Left lung (tissue), 4 donors: ENCODE measurements at regions not wholly inside any gene's neighbourhood (a gene's known extent, or its start where the extent isn't known, plus 50 kb on each side); places are given as distances from the start of the nearest gene placed in this dataset.

ENCODE experiments used
- ATAC-seq: fragments of 200-7000 bp; cut with Tn5 transposase; one replicate; pipeline ENCODE4 v1.9.1; 2020; ENCODE audit warnings: moderate library complexity
- DNase-seq, 4 donors: peaks; one replicate each; pipeline ENCODE4 v3.0.0-alpha.2; 2013 to 2020
- H3K27ac ChIP-seq, 2 donors: fragments of 200-600 bp; sonication (generic) in 1 of 2; one replicate each; pipeline versions ENCODE4 v1.5.0 to v1.8.0; 2020 to 2021
- H3K27me3 ChIP-seq, 2 donors: fragments of 200-600 bp; sonication (generic) in 1 of 2; one replicate each; pipeline versions ENCODE4 v1.5.0 to v1.8.0; 2020 to 2021
- H3K36me3 ChIP-seq, 2 donors: fragments of 200-600 bp; sonication (generic) in 1 of 2; one replicate each; pipeline versions ENCODE4 v1.5.0 to v1.8.0; 2020 to 2021
- H3K4me1 ChIP-seq, 2 donors: fragments of 200-600 bp; one replicate each; pipeline ENCODE4 v1.8.0; 2021
- H3K4me3 ChIP-seq, 2 donors: fragments of 200-600 bp; sonication (generic) in 1 of 2; one replicate each; pipeline versions ENCODE4 v1.5.0 to v1.8.0; 2020 to 2021; ENCODE audit warnings: mild to moderate bottlenecking in 1 of 2
- H3K9me3 ChIP-seq, 2 donors: fragments of 200-600 bp; sonication (generic) in 1 of 2; one replicate each; pipeline versions ENCODE4 v1.5.0 to v1.8.0; 2020 to 2021
- CTCF ChIP-seq, 2 donors: fragments of 200-600 bp; sonication (generic) in 1 of 2; IDR thresholded peaks; one replicate each; pipeline versions ENCODE4 v1.5.0 to v1.8.0; 2021; ENCODE audit warnings: antibody characterized with exemption in 2 of 2
- intact Hi-C, 2 donors: fragments of 100-400 bp; cut with DNase I; formaldehyde crosslinking; loops; one replicate each; pipeline versions ENCODE4 v1.11.2 to v1.14.2; 2022
- donor health status: DM: no; HTN: yes; CAD: no.
- donor health status: DM: no; HTN: no; CAD: no.

GRCh38 chr6:165821754-165822153 is 158.7 kb upstream of the PDE10A start:
- no peaks in the 10 kb centered on the region for H3K9me3 ChIP-seq
- no peak overlapping the region for H3K27ac ChIP-seq
- DNase-seq (no peak), ATAC-seq (no peak)
- H3K27me3 ChIP-seq = peaks cover 7 to 41% of the 10 kb centered on the region in 2 donors
- H3K36me3 ChIP-seq = no peaks in the 10 kb centered on the region
- H3K4me1 ChIP-seq = no peaks in the 10 kb centered on the region
- no peak for TF ChIP-seq CTCF (IDR thresholded peaks at IDR 0.05)
- H3K4me3 ChIP-seq = no peak overlapping the region
- intact Hi-C loops = no loop called here

GRCh38 chr6:165820934-165821333 is 157.9 kb upstream of the PDE10A start:
- DNase-seq (no peak), ATAC-seq (peak; percentile 56)
- H3K9me3 ChIP-seq = no peaks in the 10 kb centered on the region
- H3K4me3 ChIP-seq = no peak overlapping the region
- no peak for TF ChIP-seq CTCF (IDR thresholded peaks at IDR 0.05)
- no peaks in the 10 kb centered on the region for H3K36me3 ChIP-seq
- peaks cover 7 to 44% of the 10 kb centered on the region in 2 donors for H3K27me3 ChIP-seq
- intact Hi-C loops = no loop called here
- no peak overlapping the region for H3K27ac ChIP-seq
- H3K4me1 ChIP-seq = no peaks in the 10 kb centered on the region

GRCh38 chr6:165820407-165820806 is 157.4 kb upstream of the PDE10A start:
- ATAC-seq (no peak), DNase-seq (no peak)
- Histone ChIP-seq H3K27me3 (peaks cover 7 to 44% of the 10 kb centered on the region in 2 donors), H3K4me3 (no peak overlapping the region), H3K4me1 (no peaks in the 10 kb centered on the region), H3K9me3 (no peaks in the 10 kb centered on the region), H3K27ac (no peak overlapping the region), H3K36me3 (no peaks in the 10 kb centered on the region)
- no peak for TF ChIP-seq CTCF (IDR thresholded peaks at IDR 0.05)
- intact Hi-C loops = no loop called here

GRCh38 chr6:165819394-165819793 is 156.4 kb upstream of the PDE10A start:
- DNase-seq (no peak), ATAC-seq (peak; percentile 43)
- Histone ChIP-seq H3K9me3 (no peaks in the 10 kb centered on the region), H3K4me1 (no peaks in the 10 kb centered on the region), H3K27me3 (peaks cover 7 to 44% of the 10 kb centered on the region in 2 donors), H3K36me3 (no peaks in the 10 kb centered on the region), H3K27ac (no peak overlapping the region), H3K4me3 (no peak overlapping the region)
- no peak for TF ChIP-seq CTCF (IDR thresholded peaks at IDR 0.05)
- intact Hi-C loops = no loop called here

GRCh38 chr6:165818200-165818599 is 155.2 kb upstream of the PDE10A start:
- ATAC-seq = no peak
- no peak for DNase-seq
- TF ChIP-seq CTCF (IDR thresholded peaks at IDR 0.05) = no peak
- Histone ChIP-seq H3K4me1 (no peaks in the 10 kb centered on the region), H3K27ac (no peak overlapping the region), H3K36me3 (no peaks in the 10 kb centered on the region), H3K4me3 (no peak overlapping the region), H3K9me3 (no peaks in the 10 kb centered on the region), H3K27me3 (peaks cover 7 to 44% of the 10 kb centered on the region in 2 donors)
- intact Hi-C loops = no loop called here
